ENCODE measurements at regions not wholly inside any gene's neighbourhood (a gene's known extent, or its start where the extent isn't known, plus 50 kb on each side); places are given as distances from the start of the nearest gene placed in this dataset.

- TF ChIP-seq CTCF (IDR thresholded peaks at IDR 0.05 in 4 of 5, conservative IDR thresholded peaks at IDR 0.05 in 1 of 5) (no peak), POLR2A (IDR thresholded peaks at IDR 0.05) (no peak)
Observed at GRCh38 chrX:42946544-42947194, 168.7 kb upstream of the PPP1R2C start.
